Progenitor cell of endocrine pancreas (in vitro differentiated cells): ENCODE measurements at regions not wholly inside any gene's neighbourhood (a gene's known extent, or its start where the extent isn't known, plus 50 kb on each side); places are given as distances from the start of the nearest gene placed in this dataset.

Experiments
- DNase-seq: peaks from one replicate; pipeline ENCODE4 v3.0.0; 2021; ENCODE audit warnings: low spot score; ENCODE audit not compliant: unreplicated experiment
- H3K27ac Mint-ChIP-seq: 2 replicates; pipeline ENCODE4 v1.8.0; 2021; ENCODE audit warnings: mild to moderate bottlenecking, moderate library complexity, mixed read lengths
- H3K27me3 Mint-ChIP-seq: 2 replicates; pipeline ENCODE4 v1.8.0; 2021; ENCODE audit warnings: mixed read lengths
- H3K36me3 Mint-ChIP-seq: 2 replicates; pipeline ENCODE4 v1.8.0; 2022; ENCODE audit warnings: mixed read lengths; ENCODE audit not compliant: insufficient read depth
- H3K4me1 Mint-ChIP-seq: 2 replicates; pipeline ENCODE4 v1.8.0; 2021; ENCODE audit warnings: low read depth, mixed read lengths
- H3K4me3 Mint-ChIP-seq: 2 replicates; pipeline ENCODE4 v1.8.0; 2021; ENCODE audit warnings: low read depth, mild to moderate bottlenecking, moderate library complexity, mixed read lengths
- H3K9me3 Mint-ChIP-seq: 2 replicates; pipeline ENCODE4 v1.8.0; 2021; ENCODE audit warnings: low read depth, mixed read lengths
- TF ChIP-seq, protein P1 (sequence below): fragments of 200-600 bp; sonication (generic); IDR thresholded peaks from one replicate; pipeline ENCODE4 v1.5.0; 2021; ENCODE audit warnings: antibody characterized with exemption, mild to moderate bottlenecking; ENCODE audit not compliant: unreplicated experiment

DNA sequence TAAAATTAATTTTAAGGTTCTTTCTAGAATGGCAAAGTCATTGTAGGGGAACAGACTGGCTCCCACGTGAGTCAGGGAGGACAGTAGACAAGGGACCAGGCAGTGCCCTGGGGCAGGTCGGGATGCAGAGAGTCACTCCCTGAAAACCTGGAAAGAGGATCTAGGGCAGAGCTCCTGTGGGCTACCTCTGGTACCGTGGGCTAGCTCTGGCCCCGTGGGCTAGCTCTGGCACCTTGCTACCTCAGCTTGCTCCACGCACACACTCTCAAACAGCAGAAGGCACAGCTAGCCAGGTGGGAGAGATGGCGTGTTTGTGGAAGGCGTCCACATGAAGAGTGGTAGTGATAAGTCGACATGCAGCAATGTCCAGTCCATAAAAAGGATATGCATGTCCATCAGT, 66.7 kb upstream of the ARHGEF7 start:
- no peaks in the 10 kb centered on the region for H3K4me1 Mint-ChIP-seq
- TF ChIP-seq, protein P1, sequence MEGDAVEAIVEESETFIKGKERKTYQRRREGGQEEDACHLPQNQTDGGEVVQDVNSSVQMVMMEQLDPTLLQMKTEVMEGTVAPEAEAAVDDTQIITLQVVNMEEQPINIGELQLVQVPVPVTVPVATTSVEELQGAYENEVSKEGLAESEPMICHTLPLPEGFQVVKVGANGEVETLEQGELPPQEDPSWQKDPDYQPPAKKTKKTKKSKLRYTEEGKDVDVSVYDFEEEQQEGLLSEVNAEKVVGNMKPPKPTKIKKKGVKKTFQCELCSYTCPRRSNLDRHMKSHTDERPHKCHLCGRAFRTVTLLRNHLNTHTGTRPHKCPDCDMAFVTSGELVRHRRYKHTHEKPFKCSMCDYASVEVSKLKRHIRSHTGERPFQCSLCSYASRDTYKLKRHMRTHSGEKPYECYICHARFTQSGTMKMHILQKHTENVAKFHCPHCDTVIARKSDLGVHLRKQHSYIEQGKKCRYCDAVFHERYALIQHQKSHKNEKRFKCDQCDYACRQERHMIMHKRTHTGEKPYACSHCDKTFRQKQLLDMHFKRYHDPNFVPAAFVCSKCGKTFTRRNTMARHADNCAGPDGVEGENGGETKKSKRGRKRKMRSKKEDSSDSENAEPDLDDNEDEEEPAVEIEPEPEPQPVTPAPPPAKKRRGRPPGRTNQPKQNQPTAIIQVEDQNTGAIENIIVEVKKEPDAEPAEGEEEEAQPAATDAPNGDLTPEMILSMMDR, result no peak
- no peaks in the 10 kb centered on the region for H3K36me3 Mint-ChIP-seq
- no peak overlapping the region for H3K4me3 Mint-ChIP-seq
- H3K9me3 Mint-ChIP-seq, result no peaks in the 10 kb centered on the region
- no peak overlapping the region for H3K27ac Mint-ChIP-seq
- no peak for DNase-seq
- H3K27me3 Mint-ChIP-seq, result no peaks in the 10 kb centered on the region

DNA sequence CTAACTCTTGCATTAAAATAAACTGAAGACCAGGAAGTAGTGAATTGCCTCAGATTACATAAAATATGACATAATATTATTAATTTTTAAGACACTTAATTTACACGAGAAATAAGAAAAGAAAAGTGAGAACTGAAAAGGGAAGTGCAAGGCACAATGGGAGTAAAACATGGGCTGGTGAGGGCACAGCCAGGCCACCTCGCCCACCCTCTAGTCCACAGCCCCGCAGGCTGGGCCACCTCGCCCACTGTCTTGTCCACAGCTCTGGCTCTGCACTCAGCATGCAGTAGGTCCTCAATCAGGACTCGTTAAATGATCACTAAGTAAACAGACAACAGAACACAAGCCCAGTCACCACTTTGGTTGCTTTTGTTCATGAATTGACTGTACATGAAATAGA, 67.8 kb upstream of the ARHGEF7 start:
- H3K36me3 Mint-ChIP-seq, result no peaks in the 10 kb centered on the region
- H3K4me1 Mint-ChIP-seq, result no peaks in the 10 kb centered on the region
- no peaks in the 10 kb centered on the region for H3K9me3 Mint-ChIP-seq
- peaks cover 4% of the 10 kb centered on the region for H3K27me3 Mint-ChIP-seq
- no peak overlapping the region for H3K4me3 Mint-ChIP-seq
- TF ChIP-seq, protein P1, result no peak
- no peak for DNase-seq
- no peak overlapping the region for H3K27ac Mint-ChIP-seq

DNA sequence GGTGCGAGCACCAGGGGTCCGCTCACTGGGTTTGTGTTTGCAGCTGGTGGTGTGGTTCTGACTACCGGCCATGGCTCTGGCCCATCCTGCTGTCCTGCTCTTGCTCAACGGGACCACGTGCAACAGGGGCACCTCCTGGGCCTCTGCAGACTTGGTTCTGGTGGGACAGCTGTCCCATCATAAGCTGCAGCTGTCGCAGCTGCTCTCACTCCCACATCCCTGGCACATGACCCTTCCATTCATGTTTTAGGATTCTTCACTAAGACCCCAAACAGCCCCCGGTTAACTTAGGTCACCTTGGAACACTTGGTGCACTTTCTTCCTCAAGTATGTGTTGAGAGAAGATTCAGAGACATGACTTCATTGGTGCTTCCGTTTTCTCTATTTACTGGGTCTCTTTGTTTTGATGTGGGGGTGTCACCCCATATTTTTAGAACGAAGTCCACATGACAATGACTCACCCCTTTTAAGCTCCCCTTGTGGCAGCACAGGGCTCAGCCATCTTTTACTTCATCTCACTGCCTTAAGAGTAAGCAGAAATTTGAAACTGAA, 68.4 kb upstream of the ARHGEF7 start:
- Mint-ChIP-seq H3K36me3 (no peaks in the 10 kb centered on the region), H3K9me3 (no peaks in the 10 kb centered on the region), H3K4me1 (no peaks in the 10 kb centered on the region), H3K27ac (no peak overlapping the region), H3K27me3 (peaks cover 11% of the 10 kb centered on the region), H3K4me3 (no peak overlapping the region)
- TF ChIP-seq, protein P1, result no peak
- DNase-seq, result no peak

GRCh38 chr13:111045170-111045569, 69.9 kb upstream of the ARHGEF7 start:
- no peaks in the 10 kb centered on the region for H3K36me3 Mint-ChIP-seq

DNA sequence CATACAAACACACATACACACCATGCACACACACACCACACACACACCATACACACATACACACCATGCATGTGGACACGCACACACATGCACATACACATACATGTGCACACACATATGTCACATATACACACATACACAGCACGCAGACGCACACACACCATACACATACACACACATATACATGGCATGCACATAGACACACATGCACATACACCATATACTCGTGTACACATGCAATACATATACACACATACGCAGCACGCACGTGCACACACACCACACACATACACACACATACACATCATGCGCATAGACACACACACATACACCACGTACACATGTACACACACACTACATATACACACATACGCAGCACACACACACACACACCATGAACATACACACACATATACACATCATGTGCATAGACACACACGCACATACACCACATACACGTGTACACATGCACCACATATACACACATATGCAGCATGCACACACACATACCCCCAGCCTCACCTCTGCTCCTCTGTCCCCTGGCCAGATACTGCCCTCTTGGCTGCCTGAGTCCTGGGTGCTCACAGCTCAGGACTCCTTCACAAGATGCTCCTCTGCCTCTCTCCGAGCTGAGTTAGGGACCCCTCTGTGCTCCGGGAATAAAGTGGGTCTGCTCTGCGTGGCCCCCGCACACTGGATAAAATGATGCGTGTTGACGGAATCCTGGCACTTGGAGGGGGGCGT, 70.9 kb upstream of the ARHGEF7 start:
- no peaks in the 10 kb centered on the region for H3K36me3 Mint-ChIP-seq
- peaks cover 24% of the 10 kb centered on the region for H3K27me3 Mint-ChIP-seq
- H3K4me1 Mint-ChIP-seq, result no peaks in the 10 kb centered on the region
- TF ChIP-seq, protein P1, result no peak
- H3K9me3 Mint-ChIP-seq, result no peaks in the 10 kb centered on the region
- no peak for DNase-seq
- H3K27ac Mint-ChIP-seq, result no peak overlapping the region
- H3K4me3 Mint-ChIP-seq, result no peak overlapping the region

More at GRCh38 chr13:111045170-111045569, 69.9 kb upstream of the ARHGEF7 start:
- no peak overlapping the region for H3K4me3 Mint-ChIP-seq
- H3K4me1 Mint-ChIP-seq, result no peaks in the 10 kb centered on the region
- H3K27me3 Mint-ChIP-seq, result peaks cover 15% of the 10 kb centered on the region
- no peak overlapping the region for H3K27ac Mint-ChIP-seq
- TF ChIP-seq, protein P1, result no peak
- H3K9me3 Mint-ChIP-seq, result no peaks in the 10 kb centered on the region
- no peak for DNase-seq
